K562 (cell line): ENCODE measurements at regions not wholly inside any gene's neighbourhood (a gene's known extent, or its start where the extent isn't known, plus 50 kb on each side); places are given as distances from the start of the nearest gene placed in this dataset.

Source experiments
- ETS2 ChIP-seq: IDR thresholded peaks from 2 replicates; pipeline ENCODE4 v1.6.1; 2016; ENCODE audit warnings: borderline replicate concordance, missing genetic modification characterization, mild to moderate bottlenecking, moderate library complexity, missing compliant biosample characterization; ENCODE audit not compliant: poor library complexity, severe bottlenecking
- MYC ChIP-seq, 2 experiments: fragments of 250-450 bp in 1 of 2; sonication (Bioruptor Pico) in 1 of 2; IDR thresholded peaks; 2 replicates each; pipeline versions ENCODE4 v1.5.1 to v1.6.1; 2012 to 2021; ENCODE audit warnings: low read depth in 2 of 2, borderline replicate concordance in 1 of 2, improper control_type of control experiment in 1 of 2, low read length in 1 of 2, mild to moderate bottlenecking in 1 of 2, moderate library complexity in 1 of 2
- NFATC3 ChIP-seq: fragments of 450-650 bp; IDR thresholded peaks from 2 replicates; pipeline ENCODE4 v1.6.1; 2017; ENCODE audit warnings: mild to moderate bottlenecking
- TFAM ChIP-seq: fragments of 250-450 bp; sonication (Bioruptor Pico); conservative IDR thresholded peaks from 2 replicates; pipeline ENCODE4 v1.5.0; 2021; ENCODE audit warnings: mild to moderate bottlenecking, moderate library complexity
- ZNF263 ChIP-seq: sonication (generic); formaldehyde crosslinking; IDR thresholded peaks from 2 replicates; pipeline ENCODE4 v1.8.0; 2022; ENCODE audit warnings: mild to moderate bottlenecking, missing genetic modification reagents, borderline replicate concordance
- TF ChIP-seq, protein P1 (sequence below): fragments of 200-600 bp; sonication (generic); IDR thresholded peaks from one replicate; pipeline ENCODE4 v1.6.1; 2012; ENCODE audit warnings: mild to moderate bottlenecking, low read depth, low read length, inconsistent platforms

DNA sequence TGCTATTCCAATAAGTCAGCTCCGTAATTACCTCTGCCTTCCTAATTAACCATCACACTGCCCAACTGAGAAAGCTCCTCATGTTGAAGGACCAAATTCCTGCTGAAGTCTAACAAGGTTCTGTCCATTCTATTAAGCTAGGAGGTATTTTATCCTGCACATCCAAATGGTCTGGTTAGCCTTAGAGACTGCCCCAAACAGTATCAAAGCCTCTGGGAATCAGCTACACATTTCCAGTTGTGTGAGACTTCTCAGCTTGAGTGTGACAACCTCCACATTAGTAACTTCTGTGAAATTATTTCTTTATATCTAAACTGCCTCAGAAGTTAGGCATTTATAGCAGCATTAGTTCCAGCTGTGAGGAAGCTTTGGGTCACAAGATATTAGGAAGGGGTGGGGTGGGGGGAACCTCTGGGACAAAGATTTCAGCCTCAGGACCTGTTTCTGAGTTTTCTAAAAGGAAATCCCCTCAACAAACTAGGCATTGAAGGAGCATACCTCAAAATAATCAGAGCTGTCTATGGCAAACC lies 150.5 kb upstream of the DUSP10 start (continued):
- TF ChIP-seq, protein P1, sequence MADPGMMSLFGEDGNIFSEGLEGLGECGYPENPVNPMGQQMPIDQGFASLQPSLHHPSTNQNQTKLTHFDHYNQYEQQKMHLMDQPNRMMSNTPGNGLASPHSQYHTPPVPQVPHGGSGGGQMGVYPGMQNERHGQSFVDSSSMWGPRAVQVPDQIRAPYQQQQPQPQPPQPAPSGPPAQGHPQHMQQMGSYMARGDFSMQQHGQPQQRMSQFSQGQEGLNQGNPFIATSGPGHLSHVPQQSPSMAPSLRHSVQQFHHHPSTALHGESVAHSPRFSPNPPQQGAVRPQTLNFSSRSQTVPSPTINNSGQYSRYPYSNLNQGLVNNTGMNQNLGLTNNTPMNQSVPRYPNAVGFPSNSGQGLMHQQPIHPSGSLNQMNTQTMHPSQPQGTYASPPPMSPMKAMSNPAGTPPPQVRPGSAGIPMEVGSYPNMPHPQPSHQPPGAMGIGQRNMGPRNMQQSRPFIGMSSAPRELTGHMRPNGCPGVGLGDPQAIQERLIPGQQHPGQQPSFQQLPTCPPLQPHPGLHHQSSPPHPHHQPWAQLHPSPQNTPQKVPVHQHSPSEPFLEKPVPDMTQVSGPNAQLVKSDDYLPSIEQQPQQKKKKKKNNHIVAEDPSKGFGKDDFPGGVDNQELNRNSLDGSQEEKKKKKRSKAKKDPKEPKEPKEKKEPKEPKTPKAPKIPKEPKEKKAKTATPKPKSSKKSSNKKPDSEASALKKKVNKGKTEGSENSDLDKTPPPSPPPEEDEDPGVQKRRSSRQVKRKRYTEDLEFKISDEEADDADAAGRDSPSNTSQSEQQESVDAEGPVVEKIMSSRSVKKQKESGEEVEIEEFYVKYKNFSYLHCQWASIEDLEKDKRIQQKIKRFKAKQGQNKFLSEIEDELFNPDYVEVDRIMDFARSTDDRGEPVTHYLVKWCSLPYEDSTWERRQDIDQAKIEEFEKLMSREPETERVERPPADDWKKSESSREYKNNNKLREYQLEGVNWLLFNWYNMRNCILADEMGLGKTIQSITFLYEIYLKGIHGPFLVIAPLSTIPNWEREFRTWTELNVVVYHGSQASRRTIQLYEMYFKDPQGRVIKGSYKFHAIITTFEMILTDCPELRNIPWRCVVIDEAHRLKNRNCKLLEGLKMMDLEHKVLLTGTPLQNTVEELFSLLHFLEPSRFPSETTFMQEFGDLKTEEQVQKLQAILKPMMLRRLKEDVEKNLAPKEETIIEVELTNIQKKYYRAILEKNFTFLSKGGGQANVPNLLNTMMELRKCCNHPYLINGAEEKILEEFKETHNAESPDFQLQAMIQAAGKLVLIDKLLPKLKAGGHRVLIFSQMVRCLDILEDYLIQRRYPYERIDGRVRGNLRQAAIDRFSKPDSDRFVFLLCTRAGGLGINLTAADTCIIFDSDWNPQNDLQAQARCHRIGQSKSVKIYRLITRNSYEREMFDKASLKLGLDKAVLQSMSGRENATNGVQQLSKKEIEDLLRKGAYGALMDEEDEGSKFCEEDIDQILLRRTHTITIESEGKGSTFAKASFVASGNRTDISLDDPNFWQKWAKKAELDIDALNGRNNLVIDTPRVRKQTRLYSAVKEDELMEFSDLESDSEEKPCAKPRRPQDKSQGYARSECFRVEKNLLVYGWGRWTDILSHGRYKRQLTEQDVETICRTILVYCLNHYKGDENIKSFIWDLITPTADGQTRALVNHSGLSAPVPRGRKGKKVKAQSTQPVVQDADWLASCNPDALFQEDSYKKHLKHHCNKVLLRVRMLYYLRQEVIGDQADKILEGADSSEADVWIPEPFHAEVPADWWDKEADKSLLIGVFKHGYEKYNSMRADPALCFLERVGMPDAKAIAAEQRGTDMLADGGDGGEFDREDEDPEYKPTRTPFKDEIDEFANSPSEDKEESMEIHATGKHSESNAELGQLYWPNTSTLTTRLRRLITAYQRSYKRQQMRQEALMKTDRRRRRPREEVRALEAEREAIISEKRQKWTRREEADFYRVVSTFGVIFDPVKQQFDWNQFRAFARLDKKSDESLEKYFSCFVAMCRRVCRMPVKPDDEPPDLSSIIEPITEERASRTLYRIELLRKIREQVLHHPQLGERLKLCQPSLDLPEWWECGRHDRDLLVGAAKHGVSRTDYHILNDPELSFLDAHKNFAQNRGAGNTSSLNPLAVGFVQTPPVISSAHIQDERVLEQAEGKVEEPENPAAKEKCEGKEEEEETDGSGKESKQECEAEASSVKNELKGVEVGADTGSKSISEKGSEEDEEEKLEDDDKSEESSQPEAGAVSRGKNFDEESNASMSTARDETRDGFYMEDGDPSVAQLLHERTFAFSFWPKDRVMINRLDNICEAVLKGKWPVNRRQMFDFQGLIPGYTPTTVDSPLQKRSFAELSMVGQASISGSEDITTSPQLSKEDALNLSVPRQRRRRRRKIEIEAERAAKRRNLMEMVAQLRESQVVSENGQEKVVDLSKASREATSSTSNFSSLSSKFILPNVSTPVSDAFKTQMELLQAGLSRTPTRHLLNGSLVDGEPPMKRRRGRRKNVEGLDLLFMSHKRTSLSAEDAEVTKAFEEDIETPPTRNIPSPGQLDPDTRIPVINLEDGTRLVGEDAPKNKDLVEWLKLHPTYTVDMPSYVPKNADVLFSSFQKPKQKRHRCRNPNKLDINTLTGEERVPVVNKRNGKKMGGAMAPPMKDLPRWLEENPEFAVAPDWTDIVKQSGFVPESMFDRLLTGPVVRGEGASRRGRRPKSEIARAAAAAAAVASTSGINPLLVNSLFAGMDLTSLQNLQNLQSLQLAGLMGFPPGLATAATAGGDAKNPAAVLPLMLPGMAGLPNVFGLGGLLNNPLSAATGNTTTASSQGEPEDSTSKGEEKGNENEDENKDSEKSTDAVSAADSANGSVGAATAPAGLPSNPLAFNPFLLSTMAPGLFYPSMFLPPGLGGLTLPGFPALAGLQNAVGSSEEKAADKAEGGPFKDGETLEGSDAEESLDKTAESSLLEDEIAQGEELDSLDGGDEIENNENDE, result no peak
- TF ChIP-seq ZNF263 (CRISPR knock-in tag) (no peak), ETS2 (tag) (no peak), TFAM (no peak), MYC (IDR thresholded peaks at IDR 0.05; ENCODE audit: low read depth, low read length) (no peak), MYC (CRISPR knock-in tag; IDR thresholded peaks at IDR 0.05; ENCODE audit: borderline replicate concordance, low read depth) (no peak), NFATC3 (no peak)
